ENCODE measurements at regions not wholly inside any gene's neighbourhood (a gene's known extent, or its start where the extent isn't known, plus 50 kb on each side); places are given as distances from the start of the nearest gene placed in this dataset.

DNA sequence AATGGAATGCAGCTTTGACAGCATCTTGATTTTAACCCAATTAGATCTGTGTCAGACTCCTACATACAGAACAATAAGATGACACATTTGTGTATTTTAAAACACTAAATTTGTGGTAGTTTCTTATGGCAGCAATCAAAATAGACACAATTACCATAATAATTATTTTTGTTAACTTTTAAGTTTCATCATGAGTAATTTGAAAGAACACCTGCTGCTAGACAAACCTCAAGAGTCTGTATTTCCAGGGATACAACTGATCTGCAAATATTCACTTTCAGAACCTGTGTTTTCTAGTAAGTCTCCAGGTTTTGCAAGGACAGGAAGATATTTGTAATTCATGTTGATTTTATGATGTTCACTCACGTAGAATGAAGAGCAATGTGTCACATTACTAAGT lies 736.8 kb downstream of the DIPK2A start:
- no peak for TF ChIP-seq CTCF (IDR thresholded peaks at IDR 0.05; ENCODE audit: low read depth, low read length, missing input control)
- TF ChIP-seq, protein P1, sequence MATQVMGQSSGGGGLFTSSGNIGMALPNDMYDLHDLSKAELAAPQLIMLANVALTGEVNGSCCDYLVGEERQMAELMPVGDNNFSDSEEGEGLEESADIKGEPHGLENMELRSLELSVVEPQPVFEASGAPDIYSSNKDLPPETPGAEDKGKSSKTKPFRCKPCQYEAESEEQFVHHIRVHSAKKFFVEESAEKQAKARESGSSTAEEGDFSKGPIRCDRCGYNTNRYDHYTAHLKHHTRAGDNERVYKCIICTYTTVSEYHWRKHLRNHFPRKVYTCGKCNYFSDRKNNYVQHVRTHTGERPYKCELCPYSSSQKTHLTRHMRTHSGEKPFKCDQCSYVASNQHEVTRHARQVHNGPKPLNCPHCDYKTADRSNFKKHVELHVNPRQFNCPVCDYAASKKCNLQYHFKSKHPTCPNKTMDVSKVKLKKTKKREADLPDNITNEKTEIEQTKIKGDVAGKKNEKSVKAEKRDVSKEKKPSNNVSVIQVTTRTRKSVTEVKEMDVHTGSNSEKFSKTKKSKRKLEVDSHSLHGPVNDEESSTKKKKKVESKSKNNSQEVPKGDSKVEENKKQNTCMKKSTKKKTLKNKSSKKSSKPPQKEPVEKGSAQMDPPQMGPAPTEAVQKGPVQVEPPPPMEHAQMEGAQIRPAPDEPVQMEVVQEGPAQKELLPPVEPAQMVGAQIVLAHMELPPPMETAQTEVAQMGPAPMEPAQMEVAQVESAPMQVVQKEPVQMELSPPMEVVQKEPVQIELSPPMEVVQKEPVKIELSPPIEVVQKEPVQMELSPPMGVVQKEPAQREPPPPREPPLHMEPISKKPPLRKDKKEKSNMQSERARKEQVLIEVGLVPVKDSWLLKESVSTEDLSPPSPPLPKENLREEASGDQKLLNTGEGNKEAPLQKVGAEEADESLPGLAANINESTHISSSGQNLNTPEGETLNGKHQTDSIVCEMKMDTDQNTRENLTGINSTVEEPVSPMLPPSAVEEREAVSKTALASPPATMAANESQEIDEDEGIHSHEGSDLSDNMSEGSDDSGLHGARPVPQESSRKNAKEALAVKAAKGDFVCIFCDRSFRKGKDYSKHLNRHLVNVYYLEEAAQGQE (IDR thresholded peaks at IDR 0.05), result no peak
- TF ChIP-seq MAX (IDR thresholded peaks at IDR 0.05), result no peak
